Suprapubic skin (tissue), 4 donors: ENCODE measurements at regions not wholly inside any gene's neighbourhood (a gene's known extent, or its start where the extent isn't known, plus 50 kb on each side); places are given as distances from the start of the nearest gene placed in this dataset.

ENCODE experiments used
- DNase-seq, 2 donors: peaks; one replicate each; pipeline ENCODE4 v3.0.0-alpha.2; 2019; ENCODE audit warnings: low spot score in 2 of 2
- H3K27ac ChIP-seq: fragments of 200-600 bp; sonication (generic); one replicate; pipeline ENCODE4 v1.5.1; 2019
- H3K27me3 ChIP-seq: fragments of 200-600 bp; sonication (generic); one replicate; pipeline ENCODE4 v1.5.1; 2019
- H3K36me3 ChIP-seq: fragments of 200-600 bp; sonication (generic); one replicate; pipeline ENCODE4 v1.5.1; 2019
- H3K4me1 ChIP-seq: fragments of 200-600 bp; sonication (generic); one replicate; pipeline ENCODE4 v1.5.1; 2019
- H3K4me3 ChIP-seq: fragments of 200-600 bp; sonication (generic); one replicate; pipeline ENCODE4 v1.5.1; 2019; ENCODE audit warnings: mild to moderate bottlenecking
- H3K9me3 ChIP-seq: fragments of 200-600 bp; sonication (generic); one replicate; pipeline ENCODE4 v1.5.1; 2019
- EP300 ChIP-seq: sonication (generic); formaldehyde crosslinking; IDR thresholded peaks from one replicate; pipeline ENCODE4 v1.6.1; 2017; ENCODE audit warnings: antibody characterized with exemption
- POLR2A ChIP-seq, 2 donors: fragments of 450-650 bp; IDR thresholded peaks; one replicate each; pipeline ENCODE4 v1.6.1; 2017; ENCODE audit warnings: antibody characterized with exemption in 2 of 2, mild to moderate bottlenecking in 2 of 2, moderate library complexity in 2 of 2
- POLR2AphosphoS5 ChIP-seq, 3 donors: sonication (generic); formaldehyde crosslinking; IDR thresholded peaks; one replicate each; pipeline ENCODE4 v1.6.1; 2017; ENCODE audit warnings: antibody characterized with exemption in 3 of 3
- WGBS: methylation state at CpG from one replicate; pipeline ENCODE4 v1.1.5; 2018; 5-methylcytosine and 5-hydroxymethylcytosine counted together
- TF ChIP-seq, protein P1 (sequence below), 2 donors: fragments of 200-600 bp in 1 of 2; fragments of 450-650 bp in 1 of 2; sonication (generic) in 1 of 2; IDR thresholded peaks; one replicate each; pipeline ENCODE4 v1.5.1; 2016 to 2019; ENCODE audit warnings: antibody characterized with exemption in 2 of 2, mild to moderate bottlenecking in 1 of 2, moderate library complexity in 1 of 2

DNA sequence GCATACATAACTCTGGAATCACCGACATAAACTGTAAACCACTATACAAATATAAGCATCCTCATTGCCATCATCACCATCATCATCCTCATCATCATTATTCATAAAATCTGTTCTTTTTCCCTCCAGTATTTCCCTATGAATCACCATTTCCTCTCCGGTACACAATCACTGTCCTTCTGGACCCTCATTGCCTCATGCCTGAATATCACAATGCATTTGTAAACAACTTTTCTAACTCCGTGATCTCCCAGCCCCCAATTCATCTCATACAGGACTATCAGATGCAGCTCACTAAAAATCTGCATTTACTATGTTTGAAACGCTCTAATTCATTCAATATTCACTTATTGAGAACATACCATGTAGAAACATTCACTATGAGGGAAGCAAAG, 339.7 kb downstream of the TBC1D32 start:
- TF ChIP-seq EP300 (no peak), POLR2AphosphoS5 (IDR thresholded peaks at IDR 0.05) (no peak), POLR2A (IDR thresholded peaks at IDR 0.05) (no peak)
- TF ChIP-seq, protein P1, sequence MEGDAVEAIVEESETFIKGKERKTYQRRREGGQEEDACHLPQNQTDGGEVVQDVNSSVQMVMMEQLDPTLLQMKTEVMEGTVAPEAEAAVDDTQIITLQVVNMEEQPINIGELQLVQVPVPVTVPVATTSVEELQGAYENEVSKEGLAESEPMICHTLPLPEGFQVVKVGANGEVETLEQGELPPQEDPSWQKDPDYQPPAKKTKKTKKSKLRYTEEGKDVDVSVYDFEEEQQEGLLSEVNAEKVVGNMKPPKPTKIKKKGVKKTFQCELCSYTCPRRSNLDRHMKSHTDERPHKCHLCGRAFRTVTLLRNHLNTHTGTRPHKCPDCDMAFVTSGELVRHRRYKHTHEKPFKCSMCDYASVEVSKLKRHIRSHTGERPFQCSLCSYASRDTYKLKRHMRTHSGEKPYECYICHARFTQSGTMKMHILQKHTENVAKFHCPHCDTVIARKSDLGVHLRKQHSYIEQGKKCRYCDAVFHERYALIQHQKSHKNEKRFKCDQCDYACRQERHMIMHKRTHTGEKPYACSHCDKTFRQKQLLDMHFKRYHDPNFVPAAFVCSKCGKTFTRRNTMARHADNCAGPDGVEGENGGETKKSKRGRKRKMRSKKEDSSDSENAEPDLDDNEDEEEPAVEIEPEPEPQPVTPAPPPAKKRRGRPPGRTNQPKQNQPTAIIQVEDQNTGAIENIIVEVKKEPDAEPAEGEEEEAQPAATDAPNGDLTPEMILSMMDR (IDR thresholded peaks at IDR 0.05) = no peak
- DNase-seq = no peak
- H3K9me3 ChIP-seq = no peaks in the 10 kb centered on the region
- WGBS = 69% methylated on average over 4 of the region's 4 CpGs
- H3K4me3 ChIP-seq = no peak overlapping the region
- H3K36me3 ChIP-seq = no peaks in the 10 kb centered on the region
- no peaks in the 10 kb centered on the region for H3K27me3 ChIP-seq
- H3K4me1 ChIP-seq = no peaks in the 10 kb centered on the region
- no peak overlapping the region for H3K27ac ChIP-seq

DNA sequence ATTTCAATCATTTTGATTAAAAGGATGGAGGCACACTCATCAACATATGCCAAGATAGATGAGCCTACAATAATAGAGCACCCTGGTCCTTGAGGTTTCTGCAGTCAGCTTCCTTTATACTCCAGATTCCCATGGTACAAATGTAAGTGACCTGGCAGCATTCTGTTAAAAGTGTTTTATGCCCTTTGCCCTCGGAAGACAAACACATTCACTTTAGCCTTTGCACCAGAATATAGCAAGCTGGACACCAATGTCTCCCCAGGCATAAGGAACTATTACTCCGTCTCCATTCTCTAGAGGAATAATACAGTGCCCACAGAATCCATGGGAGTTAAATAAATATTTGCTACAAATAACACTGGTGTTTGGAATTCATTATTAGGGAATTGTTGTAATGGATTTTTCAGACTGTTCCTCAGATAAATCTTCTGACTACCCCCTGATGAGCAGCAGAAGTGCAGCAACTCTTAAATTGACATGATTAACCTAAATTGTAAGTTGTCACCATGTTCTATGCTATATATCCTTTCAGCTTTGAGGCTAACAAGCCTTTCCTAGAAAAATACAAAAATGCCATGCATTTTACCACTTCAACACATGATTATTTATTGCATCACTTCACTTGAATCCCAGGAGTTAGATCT, 340.2 kb downstream of the TBC1D32 start:
- DNase-seq = no peak
- Histone ChIP-seq H3K4me1 (no peaks in the 10 kb centered on the region), H3K9me3 (no peaks in the 10 kb centered on the region), H3K36me3 (no peaks in the 10 kb centered on the region), H3K27me3 (no peaks in the 10 kb centered on the region), H3K4me3 (no peak overlapping the region), H3K27ac (no peak overlapping the region)
- 83% methylated on average over 2 of the region's 2 CpGs for WGBS
- TF ChIP-seq POLR2AphosphoS5 (IDR thresholded peaks at IDR 0.05) (no peak), POLR2A (IDR thresholded peaks at IDR 0.05) (no peak), EP300 (no peak)
- TF ChIP-seq, protein P1 (IDR thresholded peaks at IDR 0.05) = no peak

DNA sequence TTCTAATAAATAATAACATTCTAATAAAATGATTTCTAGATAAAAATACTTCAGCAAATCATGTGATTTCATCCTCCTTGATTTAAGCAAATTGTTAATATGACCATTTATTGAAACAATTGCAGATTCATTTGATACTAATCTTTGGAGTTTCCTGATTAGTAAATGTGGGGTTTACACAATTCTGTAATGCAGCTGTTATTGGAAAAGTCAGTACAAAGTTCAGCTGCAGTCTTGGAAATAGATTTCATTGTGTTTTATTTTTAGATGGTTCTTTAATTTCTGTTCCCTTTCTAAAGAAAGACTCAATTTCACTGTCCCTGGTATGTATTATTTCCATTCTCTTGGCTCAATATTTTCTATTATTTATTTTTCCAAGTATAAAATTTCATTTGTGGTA, 342.0 kb downstream of the TBC1D32 start:
- H3K27ac ChIP-seq = no peak overlapping the region
- H3K36me3 ChIP-seq = no peaks in the 10 kb centered on the region
- no peaks in the 10 kb centered on the region for H3K4me1 ChIP-seq
- H3K4me3 ChIP-seq = no peak overlapping the region
- TF ChIP-seq POLR2AphosphoS5 (IDR thresholded peaks at IDR 0.05) (no peak), EP300 (no peak), POLR2A (IDR thresholded peaks at IDR 0.05) (no peak)
- TF ChIP-seq, protein P1 (IDR thresholded peaks at IDR 0.05) = no peak
- no peak for DNase-seq
- H3K9me3 ChIP-seq = no peaks in the 10 kb centered on the region
- H3K27me3 ChIP-seq = no peaks in the 10 kb centered on the region

DNA sequence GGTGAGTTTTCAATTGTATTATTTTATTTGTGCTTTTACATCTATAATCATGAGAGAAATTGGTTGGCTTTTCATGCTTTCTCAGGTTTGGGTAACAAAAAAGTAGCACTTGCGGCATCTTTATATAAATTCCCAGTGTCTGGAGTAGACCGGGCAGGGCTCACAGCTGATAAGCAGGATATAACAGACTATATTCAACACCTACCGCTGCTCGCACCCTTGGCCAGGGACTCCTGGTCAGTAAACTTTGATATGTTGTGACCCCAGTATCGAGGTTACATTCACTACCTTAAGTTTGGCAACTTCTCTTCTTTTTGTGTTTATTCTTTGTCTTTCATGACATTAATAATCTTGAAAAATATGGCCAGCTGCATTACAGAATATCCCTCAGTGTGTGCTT, 343.4 kb downstream of the TBC1D32 start:
- H3K4me1 ChIP-seq = no peaks in the 10 kb centered on the region
- no peak overlapping the region for H3K4me3 ChIP-seq
- H3K9me3 ChIP-seq = no peaks in the 10 kb centered on the region
- no peak for DNase-seq
- no peaks in the 10 kb centered on the region for H3K27me3 ChIP-seq
- TF ChIP-seq POLR2AphosphoS5 (IDR thresholded peaks at IDR 0.05) = no peak
- TF ChIP-seq, protein P1 (IDR thresholded peaks at IDR 0.05) = no peak
- TF ChIP-seq POLR2A (IDR thresholded peaks at IDR 0.05) = no peak
- TF ChIP-seq EP300 = no peak
- H3K36me3 ChIP-seq = no peaks in the 10 kb centered on the region
- 90% methylated on average over 5 of the region's 5 CpGs for WGBS
- no peak overlapping the region for H3K27ac ChIP-seq

DNA sequence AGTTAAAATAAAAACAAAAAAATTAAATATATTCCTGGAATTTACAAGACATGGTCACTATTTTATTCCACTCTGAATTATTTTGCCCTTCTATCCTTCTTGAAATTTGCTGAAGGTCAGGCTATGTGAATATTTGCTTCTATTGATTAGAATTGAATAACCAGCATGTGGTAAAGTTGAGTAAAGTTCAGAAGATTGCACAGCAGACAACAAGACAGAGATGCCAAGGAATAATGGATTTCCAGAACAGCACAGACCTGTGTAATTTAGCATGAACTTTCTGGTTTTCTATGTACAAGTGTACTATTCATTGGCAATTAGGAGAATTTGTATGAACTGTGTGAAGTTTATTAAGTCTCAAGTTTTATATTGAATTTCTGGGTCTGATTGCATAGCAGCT, 352.4 kb downstream of the TBC1D32 start:
- Histone ChIP-seq H3K27me3 (no peaks in the 10 kb centered on the region), H3K27ac (no peak overlapping the region), H3K4me3 (no peak overlapping the region), H3K9me3 (no peaks in the 10 kb centered on the region), H3K4me1 (no peaks in the 10 kb centered on the region), H3K36me3 (no peaks in the 10 kb centered on the region)
- TF ChIP-seq POLR2A (IDR thresholded peaks at IDR 0.05) (no peak), EP300 (no peak), POLR2AphosphoS5 (IDR thresholded peaks at IDR 0.05) (no peak)
- TF ChIP-seq, protein P1 (IDR thresholded peaks at IDR 0.05) = no peak
- no peak for DNase-seq
